GM18861 (cell line): ENCODE measurements at regions not wholly inside any gene's neighbourhood (a gene's known extent, or its start where the extent isn't known, plus 50 kb on each side); places are given as distances from the start of the nearest gene placed in this dataset.

Experiments used
- ATAC-seq: cut with Tn5 transposase; IDR thresholded peaks from one replicate; pipeline ENCODE4 v1.9.1; 2021; ENCODE audit not compliant: unreplicated experiment

- ATAC-seq, result no peak
These were observed 255.5 kb downstream of the MAN2A1 start for GRCh38 chr5:109945097-109945678.

DNA sequence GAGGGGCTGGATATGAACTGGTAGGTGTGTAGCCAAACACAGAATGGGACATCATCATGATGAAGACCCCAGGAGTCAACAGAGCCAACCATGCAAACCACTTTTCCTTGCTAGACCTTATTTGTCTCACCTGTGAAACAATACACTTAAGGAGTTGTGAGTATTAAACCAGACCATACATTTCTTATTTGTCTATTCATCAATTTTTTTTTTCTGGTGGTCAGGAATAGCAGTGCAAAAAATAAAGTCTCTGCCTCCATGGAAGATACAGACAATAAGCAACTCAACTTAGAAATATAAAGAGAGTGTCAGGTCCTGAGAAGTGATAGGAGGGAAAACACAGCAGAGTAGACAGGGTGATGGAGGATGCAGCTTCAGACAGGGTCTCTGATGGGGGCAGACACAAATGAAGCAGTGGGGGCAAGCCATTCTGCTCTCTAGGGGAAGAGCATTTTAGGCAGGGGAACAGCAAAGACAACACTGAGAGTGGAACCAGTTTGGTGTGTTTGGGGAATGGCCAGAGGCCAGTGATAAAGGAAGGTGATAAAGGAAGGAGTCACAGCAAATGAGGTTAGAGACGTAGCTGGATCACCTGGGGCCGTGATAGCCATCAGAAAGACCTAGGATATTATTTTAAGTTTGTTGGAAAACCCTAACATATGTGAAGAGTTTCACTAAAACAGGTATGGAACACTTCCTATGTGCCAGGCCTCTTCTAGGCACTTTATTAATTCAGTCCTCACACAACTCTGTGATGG is 256.2 kb downstream of the MAN2A1 start:
- no peak for ATAC-seq

- no peak for ATAC-seq
These were observed 256.9 kb downstream of the MAN2A1 start for GRCh38 chr5:109946610-109947009.

GRCh38 chr5:109947667-109948066 is 257.9 kb downstream of the MAN2A1 start:
- ATAC-seq, result no peak

DNA sequence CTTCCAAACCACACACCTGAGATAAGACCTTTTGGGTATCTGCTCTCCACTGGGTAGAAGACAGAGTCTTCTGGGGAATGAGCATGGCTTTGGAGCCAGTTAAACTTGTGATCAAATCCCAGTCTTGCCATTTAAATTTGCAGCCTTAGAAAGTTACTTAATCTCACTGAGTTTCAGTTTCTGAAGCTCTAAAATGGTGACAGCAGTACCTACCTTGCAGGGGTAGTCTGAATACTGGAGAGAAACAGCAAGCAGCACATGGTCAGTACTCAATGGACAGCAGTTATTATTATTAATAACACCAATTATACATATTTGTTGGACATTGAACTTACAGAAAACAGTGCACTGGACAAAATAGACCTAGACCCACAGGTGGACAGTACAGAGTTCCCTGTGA is 260.9 kb downstream of the MAN2A1 start:
- ATAC-seq, result no peak

- no peak for ATAC-seq
These were observed 261.6 kb downstream of the MAN2A1 start for GRCh38 chr5:109951348-109951747.

GRCh38 chr5:109951758-109952157 is 262.0 kb downstream of the MAN2A1 start:
- ATAC-seq, result no peak

GRCh38 chr5:109953761-109954160 is 264.0 kb downstream of the MAN2A1 start:
- ATAC-seq, result no peak

DNA sequence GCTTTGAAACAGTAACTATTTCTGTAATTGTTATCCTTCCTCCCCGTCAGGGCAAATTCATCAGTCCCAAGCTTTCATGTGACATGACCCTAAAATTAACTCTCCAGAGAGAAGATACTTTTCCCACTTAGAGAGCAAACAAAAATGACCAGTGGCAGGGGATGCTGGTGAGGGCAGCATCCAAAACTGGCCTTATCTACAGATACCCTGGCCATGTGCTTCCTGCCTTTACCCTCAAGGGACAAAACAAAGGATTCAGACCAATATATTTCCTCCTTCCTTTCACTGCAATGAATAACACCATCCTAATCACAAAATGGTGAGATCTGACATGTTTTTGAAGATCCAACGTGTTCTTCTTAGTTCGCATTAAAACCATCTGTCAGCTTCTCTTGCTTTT is 267.2 kb downstream of the MAN2A1 start:
- ATAC-seq, result no peak

DNA sequence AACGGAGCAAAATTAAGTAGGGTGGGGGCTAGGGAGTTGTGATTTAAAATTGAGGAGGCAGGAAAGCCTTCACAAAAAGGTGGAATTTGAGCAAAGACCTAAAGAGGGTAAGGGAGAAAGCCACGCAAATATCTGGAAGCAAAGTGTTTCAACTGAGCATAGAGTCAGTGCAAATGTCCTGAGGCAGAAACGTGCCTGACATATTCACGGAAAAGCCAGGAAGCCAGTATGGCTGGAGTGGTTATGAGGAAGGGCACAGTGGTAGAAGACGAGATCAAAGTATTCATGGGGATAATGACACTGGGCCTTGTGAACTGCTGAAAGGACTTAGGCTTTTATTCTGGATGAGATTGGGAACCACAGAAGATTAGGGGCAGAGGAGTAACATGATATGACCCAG is 268.4 kb downstream of the MAN2A1 start:
- no peak for ATAC-seq

- no peak for ATAC-seq
These were observed 269.9 kb downstream of the MAN2A1 start for GRCh38 chr5:109959652-109960051.

DNA sequence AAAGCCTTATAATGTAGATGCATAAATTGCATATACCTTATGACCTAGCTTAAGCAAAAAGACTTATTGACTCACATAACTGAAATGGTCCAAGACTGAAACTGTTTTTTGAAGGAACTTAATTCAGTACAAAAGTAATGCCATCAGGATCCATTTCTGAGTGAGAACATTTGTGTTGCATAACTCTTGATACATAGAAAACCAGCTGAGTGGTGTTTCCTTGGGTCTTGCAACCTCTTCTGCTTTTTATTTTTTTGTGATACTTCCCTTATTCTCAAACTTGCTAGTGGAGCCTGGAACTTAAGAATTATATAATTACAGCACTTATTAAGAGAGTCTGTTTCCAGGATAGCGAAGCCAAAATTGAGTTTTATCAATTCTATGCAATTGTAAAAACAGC is 272.0 kb downstream of the MAN2A1 start:
- no peak for ATAC-seq

DNA sequence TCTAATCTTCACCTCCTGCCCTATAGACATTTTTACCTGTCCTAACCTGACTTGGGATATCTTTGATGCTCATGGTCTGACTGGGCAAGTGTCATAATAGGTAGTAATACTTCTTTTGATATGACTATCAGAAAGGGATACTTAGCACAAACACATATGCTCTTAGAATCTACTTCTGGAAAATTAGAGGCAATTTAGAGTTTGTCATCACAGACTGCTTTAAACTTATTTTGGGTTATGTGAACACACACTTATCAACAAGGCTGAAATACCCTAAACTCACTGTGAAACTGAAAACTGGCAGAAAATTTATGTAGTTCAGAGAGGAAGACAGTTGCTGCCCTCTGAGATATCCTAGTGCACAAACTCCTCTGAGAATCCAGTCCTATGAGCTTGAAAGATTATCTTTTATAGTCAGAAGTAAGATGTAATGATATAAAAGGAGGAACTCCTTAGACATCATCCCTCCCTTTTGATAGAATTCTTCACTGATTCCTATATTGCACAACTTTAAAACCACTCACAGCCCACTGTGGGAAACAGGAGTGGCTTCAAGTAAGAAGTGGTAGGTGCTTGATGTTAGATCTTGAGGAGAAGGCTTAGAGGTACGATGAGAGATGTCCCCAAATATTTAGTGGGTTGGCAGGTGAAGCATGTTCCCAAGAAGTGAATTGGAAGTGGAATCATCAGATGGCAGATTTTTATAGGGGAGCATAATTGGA is 273.3 kb downstream of the MAN2A1 start:
- ATAC-seq, result no peak

DNA sequence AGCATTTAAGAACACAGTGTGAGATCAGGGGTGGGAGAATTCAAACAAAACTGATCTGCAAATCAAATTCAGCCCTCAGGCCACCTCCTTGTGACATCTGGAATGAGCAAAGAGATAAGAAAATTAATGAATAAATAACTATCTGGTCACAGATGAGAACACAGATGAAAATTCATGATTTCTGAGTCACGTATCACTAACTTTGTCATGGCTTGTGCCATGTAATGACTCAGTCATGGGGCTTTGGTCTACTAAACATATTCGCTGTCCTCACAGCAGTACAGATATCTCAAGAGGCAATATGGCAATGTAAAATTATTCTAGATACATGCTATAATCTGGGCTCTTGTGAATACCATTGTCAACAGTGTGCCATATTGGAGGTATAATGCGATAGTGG is 274.4 kb downstream of the MAN2A1 start:
- ATAC-seq, result no peak

DNA sequence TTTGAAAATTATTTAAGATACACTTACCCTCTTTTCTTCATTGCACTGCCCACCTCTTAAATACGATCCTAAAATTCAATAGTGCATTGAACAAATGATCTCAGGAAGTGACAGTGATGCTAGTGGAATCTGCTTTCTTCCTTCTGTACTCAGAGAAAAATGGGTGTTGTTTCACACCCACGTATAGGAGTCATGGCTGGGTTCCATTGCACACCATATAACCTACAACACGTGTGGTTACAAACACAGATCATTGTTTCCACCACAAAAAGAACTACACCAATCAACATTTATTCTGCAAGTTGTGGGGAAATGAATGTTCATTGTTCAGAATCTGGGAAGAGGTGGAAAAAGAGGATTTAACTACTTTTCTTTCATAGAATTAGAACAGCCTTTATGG is 275.9 kb downstream of the MAN2A1 start:
- ATAC-seq, result no peak

DNA sequence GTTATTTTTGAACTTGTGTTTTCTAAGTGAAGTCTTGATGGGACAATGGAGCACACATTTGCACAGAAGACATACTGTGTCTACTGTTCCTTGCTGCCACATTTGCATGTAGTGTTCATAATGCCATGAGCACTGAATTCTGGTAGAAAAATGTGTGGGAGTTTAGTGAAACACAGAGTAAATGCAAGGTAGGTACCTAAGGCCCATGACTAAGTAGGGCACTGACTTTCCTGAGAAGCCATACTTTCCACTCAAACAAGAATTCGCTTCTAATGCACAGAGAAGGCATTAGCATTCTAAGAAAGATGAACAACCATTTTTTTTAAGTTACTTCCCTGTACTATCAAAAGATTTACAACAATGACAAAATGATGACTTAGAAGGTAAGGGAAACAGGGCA is 282.2 kb downstream of the MAN2A1 start:
- no peak for ATAC-seq

GRCh38 chr5:109981979-109982378 is 292.3 kb downstream of the MAN2A1 start:
- no peak for ATAC-seq

DNA sequence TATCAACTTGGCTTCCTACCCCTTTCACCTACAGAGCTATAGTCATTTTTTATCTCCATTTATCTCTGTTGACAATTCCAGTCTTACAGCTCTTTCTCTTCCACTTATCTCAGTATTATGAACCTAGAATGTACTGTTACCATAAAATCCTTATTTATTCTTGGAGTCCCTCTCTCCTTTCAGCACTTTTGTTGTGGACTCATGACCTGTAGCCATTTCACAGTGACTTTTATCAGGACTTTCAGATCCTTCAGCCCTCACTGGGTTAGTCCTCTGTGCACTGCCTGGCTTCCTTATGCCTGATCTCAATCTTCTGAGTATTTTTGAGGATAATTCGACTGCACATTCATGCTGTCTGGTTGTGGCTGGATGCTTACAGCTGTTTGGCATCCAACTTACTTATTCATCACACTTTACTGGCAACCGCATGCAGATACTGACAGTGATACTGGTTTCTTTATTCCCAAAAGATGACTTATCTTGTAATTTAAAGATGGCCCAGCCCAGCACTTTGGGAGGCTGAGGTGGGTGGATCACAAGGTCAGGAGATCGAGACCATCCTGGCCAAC is 293.3 kb downstream of the MAN2A1 start:
- no peak for ATAC-seq

DNA sequence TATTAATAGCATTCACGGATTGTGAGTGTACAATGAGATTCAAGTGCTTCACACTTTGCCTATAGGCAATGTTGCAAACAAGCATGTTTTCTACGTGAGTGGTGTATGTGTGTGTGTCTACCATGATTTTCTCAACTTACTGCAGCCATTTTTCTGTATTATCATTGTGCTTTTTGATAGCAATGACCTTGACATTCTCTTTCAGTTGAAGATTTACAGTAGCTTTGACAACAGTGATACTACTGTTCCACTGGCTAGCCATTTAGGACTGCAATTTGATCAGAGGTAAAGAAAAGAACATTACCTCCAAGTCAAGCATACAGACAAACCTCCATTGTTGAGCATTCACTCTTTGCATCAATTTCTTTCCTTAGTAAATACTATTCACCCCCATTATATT is 297.0 kb downstream of the MAN2A1 start:
- no peak for ATAC-seq

- ATAC-seq, result no peak
These were observed 297.6 kb downstream of the MAN2A1 start for GRCh38 chr5:109987355-109987754.

- no peak for ATAC-seq
These were observed 298.2 kb downstream of the MAN2A1 start for GRCh38 chr5:109987970-109988369.

DNA sequence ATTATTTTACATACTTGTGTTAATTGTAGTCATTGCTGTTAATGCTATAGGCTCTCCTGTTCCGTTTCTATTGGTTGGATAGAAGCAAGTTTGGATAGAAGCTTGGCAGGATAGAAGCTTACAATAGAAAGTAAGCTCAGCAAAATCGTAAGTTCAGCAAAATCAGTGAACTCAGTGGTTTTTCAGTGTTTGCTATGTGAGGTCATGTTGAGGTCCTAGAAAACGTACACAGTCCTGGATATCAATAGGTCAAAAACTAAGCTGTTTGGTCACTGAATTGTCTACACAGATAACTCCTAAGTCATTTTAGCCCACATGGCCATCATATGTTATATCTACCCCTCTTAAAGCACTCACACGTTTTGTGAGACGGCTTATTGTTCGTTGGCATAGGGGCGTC is 299.4 kb downstream of the MAN2A1 start:
- ATAC-seq, result no peak
